ENCODE measurements at regions not wholly inside any gene's neighbourhood (a gene's known extent, or its start where the extent isn't known, plus 50 kb on each side); places are given as distances from the start of the nearest gene placed in this dataset.

GRCh38 chr20:10943686-10944265 is 270.0 kb upstream of the JAG1 start:
- DNase-seq (ENCODE audit: low read depth) = no peak
- H3K4me3 ChIP-seq (ENCODE audit: low read depth, low read length) = no peak overlapping the region
- in situ Hi-C loops (cut with HindIII; ENCODE audit: low sequenced_read_pairs) = no loop called here
- no peak for TF ChIP-seq CTCF (IDR thresholded peaks at IDR 0.05; ENCODE audit: low read depth, low read length, missing control alignments)

GRCh38 chr20:10946124-10946880 is 272.5 kb upstream of the JAG1 start:
- DNase-seq (ENCODE audit: low read depth) = no peak
- TF ChIP-seq CTCF (IDR thresholded peaks at IDR 0.05; ENCODE audit: low read depth, low read length, missing control alignments) = no peak
- H3K4me3 ChIP-seq (ENCODE audit: low read depth, low read length) = no peak overlapping the region
- in situ Hi-C loops (cut with HindIII; ENCODE audit: low sequenced_read_pairs) = no loop called here

- no peak for TF ChIP-seq CTCF (IDR thresholded peaks at IDR 0.05; ENCODE audit: low read depth, low read length, missing control alignments)
- DNase-seq (ENCODE audit: low read depth) = no peak
- H3K4me3 ChIP-seq (ENCODE audit: low read depth, low read length) = no peak overlapping the region
- in situ Hi-C loops (cut with HindIII; ENCODE audit: low sequenced_read_pairs) = no loop called here
Observed at GRCh38 chr20:10947726-10948125, 273.9 kb upstream of the JAG1 start.

GRCh38 chr20:10949930-10950783 is 276.4 kb upstream of the JAG1 start:
- no peak overlapping the region for H3K4me3 ChIP-seq (ENCODE audit: low read depth, low read length)
- no peak for TF ChIP-seq CTCF (IDR thresholded peaks at IDR 0.05; ENCODE audit: low read depth, low read length, missing control alignments)
- no peak for DNase-seq (ENCODE audit: low read depth)
- in situ Hi-C loops (cut with HindIII; ENCODE audit: low sequenced_read_pairs) = loop anchor here (5.0 kb wide), 1 partner anchor 42 kb away; no protein-coding TSS in a partner anchor

- DNase-seq (ENCODE audit: low read depth) = no peak
- TF ChIP-seq CTCF (IDR thresholded peaks at IDR 0.05; ENCODE audit: low read depth, low read length, missing control alignments) = no peak
- H3K4me3 ChIP-seq (ENCODE audit: low read depth, low read length) = no peak overlapping the region
- in situ Hi-C loops (cut with HindIII; ENCODE audit: low sequenced_read_pairs) = loop anchor here (5.0 kb wide), 1 partner anchor 41 kb away; no protein-coding TSS in a partner anchor
Observed at GRCh38 chr20:10951216-10951615, 277.4 kb upstream of the JAG1 start.

GRCh38 chr20:10951904-10952303 is 278.1 kb upstream of the JAG1 start:
- DNase-seq (ENCODE audit: low read depth) = no peak
- no peak overlapping the region for H3K4me3 ChIP-seq (ENCODE audit: low read depth, low read length)
- in situ Hi-C loops (cut with HindIII; ENCODE audit: low sequenced_read_pairs) = loop anchor here (5.0 kb wide), 1 partner anchor 40 kb away; no protein-coding TSS in a partner anchor
- TF ChIP-seq CTCF (IDR thresholded peaks at IDR 0.05; ENCODE audit: low read depth, low read length, missing control alignments) = no peak

Measured in astrocyte of the cerebellum (primary cell).